Gastrocnemius medialis (tissue), 4 donors: ENCODE measurements at regions not wholly inside any gene's neighbourhood (a gene's known extent, or its start where the extent isn't known, plus 50 kb on each side); places are given as distances from the start of the nearest gene placed in this dataset.

ENCODE experiments used
- ATAC-seq, 2 donors: fragments of 150-250 bp; one replicate each; pipeline ENCODE4 v1.9.1; 2016
- DNase-seq, 2 donors: peaks; one replicate each; pipeline ENCODE4 v3.0.0-alpha.2; 2019
- H3K27ac ChIP-seq, 4 donors: fragments of 200-600 bp; sonication (generic); 1 replicate in 1 of 4; 2 replicates in 3 of 4; pipeline ENCODE4 v1.5.1; 2016 to 2018; ENCODE audit warnings: mild to moderate bottlenecking in 2 of 4, moderate library complexity in 1 of 4
- H3K27me3 ChIP-seq, 3 donors: fragments of 200-600 bp; sonication (generic) in 2 of 3; 1 replicate in 1 of 3; 2 replicates in 2 of 3; pipeline versions ENCODE4 v1.5.1 to v1.6.0; 2016 to 2019; ENCODE audit warnings: mild to moderate bottlenecking in 1 of 3, moderate library complexity in 1 of 3
- H3K36me3 ChIP-seq, 2 donors: fragments of 200-600 bp; sonication (generic) in 1 of 2; one replicate each; pipeline ENCODE4 v1.5.1; 2017 to 2018
- H3K4me1 ChIP-seq, 2 donors: fragments of 200-600 bp; sonication (generic) in 1 of 2; one replicate each; pipeline ENCODE4 v1.5.1; 2016 to 2017; ENCODE audit warnings: mild to moderate bottlenecking in 2 of 2
- H3K4me3 ChIP-seq, 4 donors: fragments of 200-600 bp; sonication (generic) in 3 of 4; 1 replicate in 1 of 4; 2 replicates in 3 of 4; pipeline ENCODE4 v1.5.1; 2016 to 2019; ENCODE audit warnings: mild to moderate bottlenecking in 2 of 4
- H3K9me3 ChIP-seq, 3 donors: fragments of 200-600 bp; sonication (generic) in 2 of 3; 1 replicate in 1 of 3; 2 replicates in 2 of 3; pipeline ENCODE4 v1.5.1; 2016 to 2019
- POLR2A ChIP-seq, 2 donors: fragments of 450-650 bp; IDR thresholded peaks; one replicate each; pipeline ENCODE4 v1.6.1; 2017; ENCODE audit warnings: antibody characterized with exemption in 2 of 2, mild to moderate bottlenecking in 2 of 2, moderate library complexity in 2 of 2
- in situ Hi-C, 4 donors: fragments of 200-750 bp; cut with MboI; loops; one replicate each; pipeline versions ENCODE4 v1.15.0 to v1.8.0; 2017; ENCODE audit warnings: low sequenced_read_pairs in 4 of 4
- intact Hi-C: fragments of 100-400 bp; cut with DNase I; formaldehyde crosslinking; loops from one replicate; pipeline ENCODE4 v1.15.1; 2023; ENCODE audit warnings: low total_unique reads
- TF ChIP-seq, protein P1 (sequence below), 5 experiments: fragments of 450-650 bp in 3 of 5; fragments of 200-600 bp in 2 of 5; sonication (generic) in 2 of 5; IDR thresholded peaks in 4 of 5; conservative IDR thresholded peaks in 1 of 5; 1 replicate in 4 of 5; 2 replicates in 1 of 5; pipeline ENCODE4 v1.5.1; 2016 to 2019; ENCODE audit warnings: antibody characterized with exemption in 5 of 5, mild to moderate bottlenecking in 3 of 5, moderate library complexity in 3 of 5

DNA sequence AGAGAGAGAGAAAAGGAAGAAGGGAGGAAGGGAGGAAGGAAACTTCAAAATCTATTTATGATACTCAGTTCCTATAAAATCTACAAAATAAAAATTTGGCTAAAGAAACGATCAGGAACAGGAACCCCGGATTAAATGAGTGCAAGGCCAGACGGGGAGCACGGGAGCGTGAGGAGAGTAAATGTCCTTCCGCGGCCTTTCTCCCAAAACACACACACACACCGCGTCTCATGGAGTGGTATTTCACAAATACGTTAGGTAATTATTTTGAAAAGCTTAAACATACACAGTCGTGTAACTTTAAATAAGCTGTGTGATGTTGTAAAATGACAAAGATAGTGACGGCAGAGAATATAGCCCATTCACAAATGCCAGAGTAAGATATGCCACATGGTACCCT, 125.7 kb upstream of the AFDN start:
- Histone ChIP-seq H3K27ac (no peak overlapping the region), H3K4me3 (no peak overlapping the region), H3K4me1 (peaks cover 0 to 7% of the 10 kb centered on the region in 2 donors), H3K36me3 (no peaks in the 10 kb centered on the region), H3K9me3 (no peaks in the 10 kb centered on the region), H3K27me3 (no peaks in the 10 kb centered on the region)
- ATAC-seq: no peak
- in situ Hi-C loops (no loop called here), intact Hi-C loops (no loop called here)
- no peak for DNase-seq
- TF ChIP-seq POLR2A (IDR thresholded peaks at IDR 0.05): no peak
- TF ChIP-seq, protein P1, sequence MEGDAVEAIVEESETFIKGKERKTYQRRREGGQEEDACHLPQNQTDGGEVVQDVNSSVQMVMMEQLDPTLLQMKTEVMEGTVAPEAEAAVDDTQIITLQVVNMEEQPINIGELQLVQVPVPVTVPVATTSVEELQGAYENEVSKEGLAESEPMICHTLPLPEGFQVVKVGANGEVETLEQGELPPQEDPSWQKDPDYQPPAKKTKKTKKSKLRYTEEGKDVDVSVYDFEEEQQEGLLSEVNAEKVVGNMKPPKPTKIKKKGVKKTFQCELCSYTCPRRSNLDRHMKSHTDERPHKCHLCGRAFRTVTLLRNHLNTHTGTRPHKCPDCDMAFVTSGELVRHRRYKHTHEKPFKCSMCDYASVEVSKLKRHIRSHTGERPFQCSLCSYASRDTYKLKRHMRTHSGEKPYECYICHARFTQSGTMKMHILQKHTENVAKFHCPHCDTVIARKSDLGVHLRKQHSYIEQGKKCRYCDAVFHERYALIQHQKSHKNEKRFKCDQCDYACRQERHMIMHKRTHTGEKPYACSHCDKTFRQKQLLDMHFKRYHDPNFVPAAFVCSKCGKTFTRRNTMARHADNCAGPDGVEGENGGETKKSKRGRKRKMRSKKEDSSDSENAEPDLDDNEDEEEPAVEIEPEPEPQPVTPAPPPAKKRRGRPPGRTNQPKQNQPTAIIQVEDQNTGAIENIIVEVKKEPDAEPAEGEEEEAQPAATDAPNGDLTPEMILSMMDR (IDR thresholded peaks at IDR 0.05 in 4 of 5, conservative IDR thresholded peaks at IDR 0.05 in 1 of 5): no peak

DNA sequence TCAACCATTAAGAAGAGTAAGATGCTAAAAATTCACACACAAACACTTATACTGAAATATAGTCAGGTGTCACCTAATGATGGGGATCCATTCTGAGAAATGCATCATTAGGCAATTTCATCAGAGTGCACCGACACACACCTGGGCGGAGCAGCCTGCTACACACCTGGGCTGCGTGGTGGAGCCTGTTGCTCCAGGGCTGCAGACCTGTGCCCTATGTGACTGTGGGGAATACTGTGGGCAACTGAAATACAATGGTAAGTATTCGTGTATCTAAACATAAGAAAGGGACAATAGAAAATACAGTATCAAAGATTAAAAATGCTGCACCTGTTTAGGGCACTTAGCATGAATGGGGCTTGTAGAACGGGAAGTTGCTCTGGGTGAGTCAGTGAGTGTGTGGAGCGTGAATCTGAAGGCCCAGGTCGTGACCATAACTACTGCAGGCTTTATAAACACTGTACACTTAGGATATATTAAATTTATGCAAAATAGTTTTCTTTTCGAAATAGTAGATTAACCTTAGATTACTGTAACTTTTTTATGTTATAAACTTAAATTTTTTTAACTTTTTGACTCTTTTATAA, 124.4 kb upstream of the AFDN start:
- H3K36me3 ChIP-seq: no peaks in the 10 kb centered on the region
- in situ Hi-C loops: no loop called here
- H3K27ac ChIP-seq: no peak overlapping the region
- peaks cover 0 to 7% of the 10 kb centered on the region in 2 donors for H3K4me1 ChIP-seq
- ATAC-seq: no peak
- TF ChIP-seq, protein P1 (IDR thresholded peaks at IDR 0.05 in 4 of 5, conservative IDR thresholded peaks at IDR 0.05 in 1 of 5): no peak
- TF ChIP-seq POLR2A (IDR thresholded peaks at IDR 0.05): no peak
- intact Hi-C loops: no loop called here
- no peaks in the 10 kb centered on the region for H3K9me3 ChIP-seq
- no peaks in the 10 kb centered on the region for H3K27me3 ChIP-seq
- no peak for DNase-seq
- no peak overlapping the region for H3K4me3 ChIP-seq

DNA sequence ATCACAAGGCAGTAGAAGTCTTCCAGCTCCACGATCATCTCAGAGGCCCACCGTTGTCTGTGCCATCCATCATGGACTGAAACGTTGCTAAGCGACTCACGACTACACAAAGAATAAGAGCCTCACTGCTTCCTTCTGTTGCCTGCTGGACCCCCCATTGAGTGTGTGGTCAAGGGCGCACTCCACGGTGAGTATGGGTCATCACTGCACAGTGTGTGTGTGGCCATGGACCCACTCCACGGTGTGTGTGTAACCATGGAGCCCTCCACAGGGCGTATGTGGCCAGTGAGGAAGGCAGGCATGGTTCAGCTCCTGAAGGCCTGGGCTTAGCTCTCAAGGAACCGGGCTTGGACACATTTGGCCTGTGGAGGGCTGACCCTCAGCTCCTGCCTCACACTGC, 123.4 kb upstream of the AFDN start:
- DNase-seq: no peak
- in situ Hi-C loops: no loop called here

DNA sequence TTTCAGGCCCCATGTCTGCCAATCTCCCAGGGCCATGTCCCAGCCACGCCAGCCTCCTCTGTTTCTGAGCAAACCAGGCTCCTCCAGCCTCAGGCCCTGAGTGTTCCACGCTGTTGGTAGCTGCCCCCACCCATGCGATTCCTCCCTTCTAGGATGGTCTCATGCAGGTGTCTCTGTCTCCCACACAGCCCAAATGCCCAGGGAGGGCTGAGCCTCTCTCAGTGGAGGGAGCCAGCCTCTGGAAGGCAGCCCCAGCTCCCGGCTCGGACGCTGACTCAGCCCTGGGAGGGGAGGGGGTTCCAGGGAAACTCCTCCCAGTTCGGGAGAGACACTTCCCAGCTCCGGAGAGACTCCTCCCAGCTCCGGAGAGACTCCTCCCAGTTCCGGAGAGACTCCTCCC, 122.9 kb upstream of the AFDN start:
- DNase-seq (no peak), ATAC-seq (no peak)
- Histone ChIP-seq H3K4me3 (no peak overlapping the region), H3K36me3 (no peaks in the 10 kb centered on the region), H3K4me1 (peaks cover 0 to 5% of the 10 kb centered on the region in 2 donors), H3K9me3 (no peaks in the 10 kb centered on the region), H3K27ac (no peak overlapping the region), H3K27me3 (no peaks in the 10 kb centered on the region)
- in situ Hi-C loops (no loop called here), intact Hi-C loops (no loop called here)
- TF ChIP-seq POLR2A (IDR thresholded peaks at IDR 0.05): no peak
- TF ChIP-seq, protein P1 (IDR thresholded peaks at IDR 0.05 in 4 of 5, conservative IDR thresholded peaks at IDR 0.05 in 1 of 5): no peak

More for the DNA sequence above, 123.4 kb upstream of the AFDN start:
- no peaks in the 10 kb centered on the region for H3K27me3 ChIP-seq
- no peak overlapping the region for H3K4me3 ChIP-seq
- TF ChIP-seq, protein P1 (IDR thresholded peaks at IDR 0.05 in 4 of 5, conservative IDR thresholded peaks at IDR 0.05 in 1 of 5): no peak
- no peak for TF ChIP-seq POLR2A (IDR thresholded peaks at IDR 0.05)
- no peaks in the 10 kb centered on the region for H3K9me3 ChIP-seq
- ATAC-seq: no peak
- intact Hi-C loops: no loop called here
- H3K36me3 ChIP-seq: no peaks in the 10 kb centered on the region
- no peak overlapping the region for H3K27ac ChIP-seq
- peaks cover 0 to 7% of the 10 kb centered on the region in 2 donors for H3K4me1 ChIP-seq

DNA sequence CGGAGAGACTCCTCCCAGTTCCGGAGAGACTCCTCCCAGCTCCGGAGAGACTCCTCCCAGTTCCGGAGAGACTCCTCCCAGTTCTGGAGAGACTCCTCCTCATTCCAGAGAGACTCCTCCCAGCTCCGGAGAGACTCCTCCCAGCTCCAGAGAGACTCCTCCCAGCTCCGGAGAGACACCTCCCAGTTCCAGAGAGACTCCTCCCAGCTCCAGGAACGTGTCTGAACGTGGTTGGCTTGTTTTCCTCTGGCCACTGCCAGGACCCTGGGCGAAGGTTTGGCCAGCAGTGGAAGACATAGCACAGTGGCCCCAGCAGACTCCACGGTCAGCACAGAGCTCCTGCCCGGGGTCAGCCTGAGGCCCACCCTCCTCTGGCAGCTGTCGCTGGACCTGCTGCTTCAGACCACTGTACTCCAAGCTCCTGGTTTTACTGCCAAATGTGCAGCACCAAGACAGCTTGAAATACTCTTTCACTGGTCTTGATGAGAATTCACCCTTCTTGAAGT, 122.3 kb upstream of the AFDN start:
- Histone ChIP-seq H3K4me3 (no peak overlapping the region), H3K27me3 (no peaks in the 10 kb centered on the region), H3K36me3 (no peaks in the 10 kb centered on the region), H3K27ac (no peak overlapping the region), H3K4me1 (no peaks in the 10 kb centered on the region), H3K9me3 (no peaks in the 10 kb centered on the region)
- intact Hi-C loops (no loop called here), in situ Hi-C loops (no loop called here)
- DNase-seq (no peak), ATAC-seq (no peak)
- TF ChIP-seq, protein P1 (IDR thresholded peaks at IDR 0.05 in 4 of 5, conservative IDR thresholded peaks at IDR 0.05 in 1 of 5): no peak
- no peak for TF ChIP-seq POLR2A (IDR thresholded peaks at IDR 0.05)
